AG09319 (cell line): ENCODE measurements at regions not wholly inside any gene's neighbourhood (a gene's known extent, or its start where the extent isn't known, plus 50 kb on each side); places are given as distances from the start of the nearest gene placed in this dataset.
A peak's percentile ranks its signal among the peaks of the same experiment; 100 is the strongest.

ENCODE experiments used
- DNase-seq: peaks from one replicate; pipeline ENCODE4 v3.0.0-alpha.2; 2010; ENCODE audit warnings: low read depth; ENCODE audit errors: extremely low read depth
- CTCF ChIP-seq: IDR thresholded peaks from 2 replicates; pipeline ENCODE4 v1.5.1; 2011; ENCODE audit warnings: low read depth, mild to moderate bottlenecking, inconsistent platforms, low read length, moderate library complexity

GRCh38 chr18:46204143-46204542 is 100.0 kb downstream of the HAUS1 start:
- no peak for TF ChIP-seq CTCF

GRCh38 chr18:46207985-46208384 is 103.8 kb downstream of the HAUS1 start:
- no peak for DNase-seq
- TF ChIP-seq CTCF = no peak

More at GRCh38 chr18:46204143-46204542, 100.0 kb downstream of the HAUS1 start:
- DNase-seq = no peak

GRCh38 chr18:46209161-46209560 is 105.0 kb downstream of the HAUS1 start:
- TF ChIP-seq CTCF = no peak
- no peak for DNase-seq

- no peak for TF ChIP-seq CTCF
- no peak for DNase-seq
Measured at GRCh38 chr18:46211816-46212215, 107.6 kb downstream of the HAUS1 start.

GRCh38 chr18:46212398-46212797 is 108.2 kb downstream of the HAUS1 start:
- no peak for TF ChIP-seq CTCF
- DNase-seq = no peak

GRCh38 chr18:46213295-46213694 is 109.1 kb downstream of the HAUS1 start:
- no peak for DNase-seq
- peak; percentile 33 for TF ChIP-seq CTCF

- TF ChIP-seq CTCF = no peak
Measured at GRCh38 chr18:46214435-46214834, 110.2 kb downstream of the HAUS1 start.

More at GRCh38 chr18:46214435-46214834, 110.2 kb downstream of the HAUS1 start:
- no peak for DNase-seq
